Brain microvascular endothelial cell (primary cell): ENCODE measurements at regions not wholly inside any gene's neighbourhood (a gene's known extent, or its start where the extent isn't known, plus 50 kb on each side); places are given as distances from the start of the nearest gene placed in this dataset.

Source experiments
- DNase-seq: peaks from one replicate; pipeline ENCODE4 v3.0.0-alpha.2; 2020
- H3K27ac ChIP-seq: fragments of 250-450 bp; sonication (Bioruptor Pico); 2 replicates; pipeline ENCODE4 v1.5.1; 2020; ENCODE audit warnings: mild to moderate bottlenecking, moderate library complexity
- H3K27me3 ChIP-seq: fragments of 250-450 bp; sonication (Bioruptor Pico); replicated peaks from 2 replicates; pipeline ENCODE4 v1.5.1; 2020; ENCODE audit warnings: mild to moderate bottlenecking
- H3K36me3 ChIP-seq: fragments of 250-450 bp; sonication (Bioruptor Pico); replicated peaks from 2 replicates; pipeline ENCODE4 v1.5.1; 2020; ENCODE audit warnings: mild to moderate bottlenecking
- H3K4me3 ChIP-seq: 2 replicates; pipeline ENCODE4 v1.5.1; 2011; ENCODE audit warnings: low read depth, mild to moderate bottlenecking, control low read depth, low read length, moderate library complexity
- in situ Hi-C: cut with HindIII; loops from 2 replicates; pipeline ENCODE4 v1.10.0; 2017; ENCODE audit warnings: low sequenced_read_pairs, low pct_ligation_motif_present
- TF ChIP-seq, protein P1 (sequence below): IDR thresholded peaks from 2 replicates; pipeline ENCODE4 v1.5.1; 2011; ENCODE audit warnings: low read depth, mild to moderate bottlenecking, moderate library complexity, low read length, control low read depth, inconsistent platforms; ENCODE audit errors: missing control alignments

GRCh38 chr16:86664522-86665318, 86.4 kb downstream of the FOXL1 start:
- Histone ChIP-seq H3K4me3 (no peak overlapping the region), H3K36me3 (no peaks in the 10 kb centered on the region), H3K27me3 (no peaks in the 10 kb centered on the region), H3K27ac (peak overlapping the region; percentile 96)
- TF ChIP-seq, protein P1, sequence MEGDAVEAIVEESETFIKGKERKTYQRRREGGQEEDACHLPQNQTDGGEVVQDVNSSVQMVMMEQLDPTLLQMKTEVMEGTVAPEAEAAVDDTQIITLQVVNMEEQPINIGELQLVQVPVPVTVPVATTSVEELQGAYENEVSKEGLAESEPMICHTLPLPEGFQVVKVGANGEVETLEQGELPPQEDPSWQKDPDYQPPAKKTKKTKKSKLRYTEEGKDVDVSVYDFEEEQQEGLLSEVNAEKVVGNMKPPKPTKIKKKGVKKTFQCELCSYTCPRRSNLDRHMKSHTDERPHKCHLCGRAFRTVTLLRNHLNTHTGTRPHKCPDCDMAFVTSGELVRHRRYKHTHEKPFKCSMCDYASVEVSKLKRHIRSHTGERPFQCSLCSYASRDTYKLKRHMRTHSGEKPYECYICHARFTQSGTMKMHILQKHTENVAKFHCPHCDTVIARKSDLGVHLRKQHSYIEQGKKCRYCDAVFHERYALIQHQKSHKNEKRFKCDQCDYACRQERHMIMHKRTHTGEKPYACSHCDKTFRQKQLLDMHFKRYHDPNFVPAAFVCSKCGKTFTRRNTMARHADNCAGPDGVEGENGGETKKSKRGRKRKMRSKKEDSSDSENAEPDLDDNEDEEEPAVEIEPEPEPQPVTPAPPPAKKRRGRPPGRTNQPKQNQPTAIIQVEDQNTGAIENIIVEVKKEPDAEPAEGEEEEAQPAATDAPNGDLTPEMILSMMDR = peak; percentile 23
- DNase-seq = peak; percentile 96
- in situ Hi-C loops = no loop called here

- H3K27ac ChIP-seq = peak overlapping the region; percentile 96
Measured at GRCh38 chr16:86665319-86665675, 86.9 kb downstream of the FOXL1 start.

DNA sequence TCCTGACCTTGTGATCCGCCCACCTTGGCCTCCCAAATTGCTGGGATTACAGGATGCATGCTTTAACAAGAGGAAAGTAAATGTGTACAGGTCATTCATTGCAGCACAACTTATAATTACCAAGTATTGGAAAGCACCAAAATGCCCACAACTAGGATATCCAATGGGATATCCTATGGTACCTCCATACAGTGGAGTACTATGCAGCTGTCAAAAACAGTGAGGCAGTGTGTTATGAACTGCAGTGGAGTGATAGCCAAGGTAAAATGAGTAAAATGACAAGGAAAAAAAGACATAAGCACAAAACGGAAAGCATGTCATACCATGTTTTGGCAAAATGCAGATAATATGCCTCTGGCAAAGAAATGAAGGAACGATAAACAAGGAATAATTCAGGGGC, 87.6 kb downstream of the FOXL1 start:
- in situ Hi-C loops = no loop called here
- peak overlapping the region; percentile 96 for H3K27ac ChIP-seq
- DNase-seq = no peak
- TF ChIP-seq, protein P1 = no peak
- H3K36me3 ChIP-seq = no peaks in the 10 kb centered on the region
- no peak overlapping the region for H3K4me3 ChIP-seq
- no peaks in the 10 kb centered on the region for H3K27me3 ChIP-seq

More at GRCh38 chr16:86665319-86665675, 86.9 kb downstream of the FOXL1 start:
- TF ChIP-seq, protein P1 = no peak
- H3K36me3 ChIP-seq = no peaks in the 10 kb centered on the region
- no peak overlapping the region for H3K4me3 ChIP-seq
- in situ Hi-C loops = no loop called here
- peak; percentile 59 for DNase-seq
- H3K27me3 ChIP-seq = no peaks in the 10 kb centered on the region

DNA sequence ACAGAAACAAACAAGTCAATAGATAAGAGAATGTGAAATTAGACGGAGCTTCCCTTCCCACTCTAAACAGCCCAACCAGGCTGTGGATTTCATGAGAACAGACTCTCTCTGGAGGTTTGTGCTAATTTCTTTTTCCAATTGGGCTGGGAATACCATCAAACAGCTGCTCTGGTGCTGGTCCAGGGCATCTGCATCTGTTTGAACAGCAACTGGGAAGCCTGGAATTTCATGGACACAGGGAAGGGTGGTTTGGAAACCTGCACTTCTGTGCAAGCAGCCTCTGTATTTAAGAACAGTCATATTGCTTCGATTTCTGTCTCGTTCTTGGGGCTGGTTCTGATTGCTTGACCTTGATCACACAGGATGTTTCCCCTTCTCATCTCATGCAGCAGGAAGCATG, 88.7 kb downstream of the FOXL1 start:
- Histone ChIP-seq H3K36me3 (no peaks in the 10 kb centered on the region), H3K27ac (no peak overlapping the region), H3K4me3 (no peak overlapping the region), H3K27me3 (no peaks in the 10 kb centered on the region)
- DNase-seq = no peak
- in situ Hi-C loops = no loop called here
- TF ChIP-seq, protein P1 = no peak

GRCh38 chr16:86668136-86668910, 90.0 kb downstream of the FOXL1 start:
- in situ Hi-C loops = no loop called here
- TF ChIP-seq, protein P1 = no peak
- DNase-seq = peak; percentile 91
- Histone ChIP-seq H3K27me3 (no peaks in the 10 kb centered on the region), H3K36me3 (no peaks in the 10 kb centered on the region), H3K27ac (no peak overlapping the region), H3K4me3 (no peak overlapping the region)
